ENCODE measurements at regions not wholly inside any gene's neighbourhood (a gene's known extent, or its start where the extent isn't known, plus 50 kb on each side); places are given as distances from the start of the nearest gene placed in this dataset.

- no peak overlapping the region for H3K4me3 ChIP-seq (ENCODE audit: low read depth, low read length)
- TF ChIP-seq CTCF (IDR thresholded peaks at IDR 0.05; ENCODE audit: low read depth, low read length) = no peak
These were observed 750.3 kb upstream of the KCND2 start for GRCh38 chr7:119522698-119523097.

DNA sequence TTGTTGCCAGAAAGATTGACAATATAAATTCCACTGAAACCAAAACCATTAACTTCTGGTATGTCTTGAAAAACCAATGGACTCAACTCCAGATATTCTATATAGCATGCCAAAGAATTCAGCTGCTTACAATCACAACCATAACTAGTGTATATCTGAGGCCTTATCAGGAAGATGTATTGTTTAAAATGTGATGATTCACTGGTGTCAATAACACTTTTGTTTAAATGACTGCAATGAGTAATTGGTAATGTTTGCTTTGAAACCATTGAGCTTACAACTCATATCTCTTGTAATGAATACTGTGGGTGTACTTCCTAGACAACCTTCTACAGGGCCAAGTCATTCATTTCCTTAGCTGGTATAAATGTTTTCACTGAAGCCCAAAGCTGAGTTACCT lies 727.9 kb upstream of the KCND2 start:
- no peak for TF ChIP-seq CTCF (IDR thresholded peaks at IDR 0.05; ENCODE audit: low read depth, low read length)
- no peak overlapping the region for H3K4me3 ChIP-seq (ENCODE audit: low read depth, low read length)

GRCh38 chr7:119555788-119556187 lies 717.2 kb upstream of the KCND2 start:
- no peak for TF ChIP-seq CTCF (IDR thresholded peaks at IDR 0.05; ENCODE audit: low read depth, low read length)
- H3K4me3 ChIP-seq (ENCODE audit: low read depth, low read length) = no peak overlapping the region

DNA sequence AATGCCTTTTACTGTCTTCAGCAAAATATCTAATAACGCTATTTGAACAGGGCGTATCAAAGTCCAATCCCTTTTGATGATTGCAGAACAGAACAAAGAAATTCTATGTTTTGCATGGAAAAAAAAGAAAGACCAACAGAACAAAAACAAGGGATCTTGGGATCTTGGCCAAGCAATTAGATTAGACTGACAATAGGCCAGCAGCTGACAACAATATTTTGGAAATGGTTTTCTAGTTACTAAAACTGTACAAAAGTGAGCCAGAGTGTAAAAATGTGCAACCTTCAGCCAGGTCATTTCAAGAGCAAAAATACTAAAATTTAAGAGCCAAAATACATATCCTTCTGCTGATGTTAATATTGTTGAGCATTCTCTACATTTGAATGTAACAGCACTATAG lies 716.5 kb upstream of the KCND2 start:
- no peak overlapping the region for H3K4me3 ChIP-seq (ENCODE audit: low read depth, low read length)
- no peak for TF ChIP-seq CTCF (IDR thresholded peaks at IDR 0.05; ENCODE audit: low read depth, low read length)

DNA sequence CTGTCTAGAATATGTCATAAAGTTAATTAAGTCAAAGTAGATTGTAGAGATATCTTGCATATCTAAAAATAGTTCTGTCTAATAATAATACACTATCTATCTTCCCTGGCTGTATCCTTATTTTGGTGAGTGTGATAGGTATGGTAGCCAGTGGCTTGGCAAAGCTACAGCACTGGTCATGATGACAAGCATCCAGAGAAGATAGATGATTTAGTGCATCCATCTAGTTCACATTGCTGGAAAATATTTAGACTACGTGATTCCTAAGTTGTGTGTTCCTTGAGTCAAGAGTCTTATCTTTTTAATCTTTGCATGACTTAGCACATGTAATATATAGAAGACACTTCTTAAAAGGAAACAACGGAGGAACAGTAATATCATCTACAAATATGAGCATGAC lies 711.2 kb upstream of the KCND2 start:
- no peak for TF ChIP-seq CTCF (IDR thresholded peaks at IDR 0.05; ENCODE audit: low read depth, low read length)
- no peak overlapping the region for H3K4me3 ChIP-seq (ENCODE audit: low read depth, low read length)

DNA sequence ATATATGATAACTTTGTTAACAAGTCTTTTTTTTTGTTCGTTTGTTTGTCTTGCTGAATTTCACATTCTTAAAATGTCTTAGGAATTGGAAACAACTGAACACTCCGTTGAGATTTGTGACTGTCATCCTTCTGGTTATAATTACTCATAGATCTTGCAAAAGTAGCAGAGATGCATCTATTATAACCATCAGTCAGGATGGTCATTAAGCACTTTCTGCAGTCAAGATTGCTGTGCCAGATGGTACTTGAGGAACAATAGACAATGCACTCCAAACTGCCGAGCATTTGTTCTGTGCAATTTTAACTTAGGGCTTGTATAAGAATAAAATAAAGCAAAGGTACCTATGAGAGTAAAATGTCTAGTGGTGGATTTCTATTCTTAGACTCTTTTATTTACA lies 710.1 kb upstream of the KCND2 start:
- H3K4me3 ChIP-seq (ENCODE audit: low read depth, low read length) = no peak overlapping the region
- TF ChIP-seq CTCF (IDR thresholded peaks at IDR 0.05; ENCODE audit: low read depth, low read length) = no peak

DNA sequence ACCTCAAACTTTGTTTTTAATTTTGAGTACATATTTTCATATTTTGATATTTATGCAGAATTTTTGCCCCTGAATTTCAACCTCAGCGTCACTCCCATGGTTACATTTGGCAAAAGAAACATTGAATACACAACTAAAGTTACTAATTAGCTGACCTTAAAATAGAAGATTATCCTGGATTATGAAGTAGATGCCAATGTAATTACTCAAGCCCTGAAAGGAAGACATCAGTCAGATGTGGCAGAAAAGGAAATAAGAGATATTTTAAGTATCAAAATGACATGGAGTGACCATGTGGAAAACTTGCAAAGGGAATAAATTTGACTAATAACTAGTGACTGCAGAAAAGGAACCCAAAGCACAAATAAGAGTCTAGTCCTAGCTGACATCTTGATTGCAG lies 701.3 kb upstream of the KCND2 start:
- no peak overlapping the region for H3K4me3 ChIP-seq (ENCODE audit: low read depth, low read length)
- no peak for TF ChIP-seq CTCF (IDR thresholded peaks at IDR 0.05; ENCODE audit: low read depth, low read length)
